ENCODE measurements at regions not wholly inside any gene's neighbourhood (a gene's known extent, or its start where the extent isn't known, plus 50 kb on each side); places are given as distances from the start of the nearest gene placed in this dataset.

GRCh38 chr14:26339381-26339780, 258.5 kb downstream of the NOVA1 start:
- no peak overlapping the region for H3K4me3 ChIP-seq (ENCODE audit: low read depth, low read length)
- no peaks in the 10 kb centered on the region for H3K79me1 ChIP-seq (ENCODE audit: low read length)
- no peaks in the 10 kb centered on the region for H3K27me3 ChIP-seq (ENCODE audit: insufficient read depth, low read length)

GRCh38 chr14:26338231-26338630, 259.6 kb downstream of the NOVA1 start:
- H2BK5ac ChIP-seq (ENCODE audit: low read depth, low read length, poor library complexity), result no peak overlapping the region
- no peaks in the 10 kb centered on the region for H3K79me1 ChIP-seq (ENCODE audit: low read length)
- H4K91ac ChIP-seq (ENCODE audit: low read depth, low read length), result no peak overlapping the region
- no peaks in the 10 kb centered on the region for H3K4me1 ChIP-seq (ENCODE audit: control insufficient read depth in 1 of 2, insufficient read depth in 2 of 2, low read length in 2 of 2)
- no peak overlapping the region for H3K27ac ChIP-seq (ENCODE audit: low read depth, low read length)
- H3K9ac ChIP-seq (ENCODE audit: low read length), result no peak overlapping the region
- no peak overlapping the region for H3K4me2 ChIP-seq (ENCODE audit: low read length)
- no peak overlapping the region for H3K23ac ChIP-seq (ENCODE audit: low read length)
- WGBS (ENCODE audit: extremely low coverage, insufficient coverage, insufficient read length), result no CpG with 5 or more reads among the region's 2 CpGs
- H4K12ac ChIP-seq (ENCODE audit: low read depth, low read length), result no peak overlapping the region
- no peaks in the 10 kb centered on the region for H3K27me3 ChIP-seq (ENCODE audit: insufficient read depth, low read length)
- no peak overlapping the region for H2AK5ac ChIP-seq (ENCODE audit: low read length)
- no peak overlapping the region for H2BK120ac ChIP-seq (ENCODE audit: insufficient read depth, low read length, poor library complexity)
- no peaks in the 10 kb centered on the region for H3K9me3 ChIP-seq (ENCODE audit: insufficient read depth, low read depth, low read length)
- no peak for DNase-seq
- no peak overlapping the region for H3K4ac ChIP-seq (ENCODE audit: low read depth, low read length)
- no peak overlapping the region for H3K18ac ChIP-seq (ENCODE audit: low read length)
- no peak overlapping the region for H2AFZ ChIP-seq (ENCODE audit: insufficient read depth, low read length, poor library complexity)
- H2BK12ac ChIP-seq (ENCODE audit: low read length), result no peak overlapping the region
- no peaks in the 10 kb centered on the region for H3K79me2 ChIP-seq (ENCODE audit: control insufficient read depth, insufficient read depth, low read length, poor library complexity)
- no peaks in the 10 kb centered on the region for H3K36me3 ChIP-seq (ENCODE audit: control insufficient read depth in 1 of 2, insufficient read depth in 2 of 2, low read length in 2 of 2)
- no peak overlapping the region for H4K8ac ChIP-seq (ENCODE audit: low read depth, low read length)
- H3K4me3 ChIP-seq (ENCODE audit: low read depth, low read length), result no peak overlapping the region
- no peak overlapping the region for H3K14ac ChIP-seq (ENCODE audit: low read length)

More at GRCh38 chr14:26339381-26339780, 258.5 kb downstream of the NOVA1 start:
- Histone ChIP-seq H3K9ac (ENCODE audit: low read length) (no peak overlapping the region), H2BK12ac (ENCODE audit: low read length) (no peak overlapping the region), H3K36me3 (ENCODE audit: control insufficient read depth in 1 of 2, insufficient read depth in 2 of 2, low read length in 2 of 2) (no peaks in the 10 kb centered on the region), H2BK120ac (ENCODE audit: insufficient read depth, low read length, poor library complexity) (no peak overlapping the region), H2BK5ac (ENCODE audit: low read depth, low read length, poor library complexity) (no peak overlapping the region), H3K4ac (ENCODE audit: low read depth, low read length) (no peak overlapping the region), H3K18ac (ENCODE audit: low read length) (no peak overlapping the region), H2AK5ac (ENCODE audit: low read length) (no peak overlapping the region), H4K12ac (ENCODE audit: low read depth, low read length) (no peak overlapping the region), H3K79me2 (ENCODE audit: control insufficient read depth, insufficient read depth, low read length, poor library complexity) (no peaks in the 10 kb centered on the region), H3K14ac (ENCODE audit: low read length) (no peak overlapping the region), H3K27ac (ENCODE audit: low read depth, low read length) (no peak overlapping the region), H3K4me2 (ENCODE audit: low read length) (no peak overlapping the region), H4K8ac (ENCODE audit: low read depth, low read length) (no peak overlapping the region), H3K23ac (ENCODE audit: low read length) (no peak overlapping the region), H3K4me1 (ENCODE audit: control insufficient read depth in 1 of 2, insufficient read depth in 2 of 2, low read length in 2 of 2) (no peaks in the 10 kb centered on the region), H3K9me3 (ENCODE audit: insufficient read depth, low read depth, low read length) (no peaks in the 10 kb centered on the region), H2AFZ (ENCODE audit: insufficient read depth, low read length, poor library complexity) (no peak overlapping the region), H4K91ac (ENCODE audit: low read depth, low read length) (no peak overlapping the region)
- no CpG with 5 or more reads among the region's 2 CpGs for WGBS (ENCODE audit: extremely low coverage, insufficient coverage, insufficient read length)
- DNase-seq, result no peak

- H2AK5ac ChIP-seq (ENCODE audit: low read length), result no peak overlapping the region
- H3K27me3 ChIP-seq (ENCODE audit: insufficient read depth, low read length), result no peaks in the 10 kb centered on the region
- WGBS (ENCODE audit: extremely low coverage, insufficient coverage, insufficient read length), result no CpG with 5 or more reads among the region's 3 CpGs
- no peak for DNase-seq
- no peaks in the 10 kb centered on the region for H3K9me3 ChIP-seq (ENCODE audit: insufficient read depth, low read depth, low read length)
- H2BK5ac ChIP-seq (ENCODE audit: low read depth, low read length, poor library complexity), result no peak overlapping the region
- no peak overlapping the region for H3K18ac ChIP-seq (ENCODE audit: low read length)
- H3K4ac ChIP-seq (ENCODE audit: low read depth, low read length), result no peak overlapping the region
- no peak overlapping the region for H2AFZ ChIP-seq (ENCODE audit: insufficient read depth, low read length, poor library complexity)
- H2BK12ac ChIP-seq (ENCODE audit: low read length), result no peak overlapping the region
- H4K91ac ChIP-seq (ENCODE audit: low read depth, low read length), result no peak overlapping the region
- no peak overlapping the region for H3K4me2 ChIP-seq (ENCODE audit: low read length)
- H3K36me3 ChIP-seq (ENCODE audit: control insufficient read depth in 1 of 2, insufficient read depth in 2 of 2, low read length in 2 of 2), result no peaks in the 10 kb centered on the region
- H4K12ac ChIP-seq (ENCODE audit: low read depth, low read length), result no peak overlapping the region
- H3K27ac ChIP-seq (ENCODE audit: low read depth, low read length), result no peak overlapping the region
- H3K79me1 ChIP-seq (ENCODE audit: low read length), result no peaks in the 10 kb centered on the region
- no peak overlapping the region for H3K14ac ChIP-seq (ENCODE audit: low read length)
- no peak overlapping the region for H2BK120ac ChIP-seq (ENCODE audit: insufficient read depth, low read length, poor library complexity)
- H3K79me2 ChIP-seq (ENCODE audit: control insufficient read depth, insufficient read depth, low read length, poor library complexity), result no peaks in the 10 kb centered on the region
- no peaks in the 10 kb centered on the region for H3K4me1 ChIP-seq (ENCODE audit: control insufficient read depth in 1 of 2, insufficient read depth in 2 of 2, low read length in 2 of 2)
- H4K8ac ChIP-seq (ENCODE audit: low read depth, low read length), result no peak overlapping the region
- no peak overlapping the region for H3K23ac ChIP-seq (ENCODE audit: low read length)
- H3K4me3 ChIP-seq (ENCODE audit: low read depth, low read length), result no peak overlapping the region
- no peak overlapping the region for H3K9ac ChIP-seq (ENCODE audit: low read length)
Measured at GRCh38 chr14:26334288-26334687, 263.5 kb downstream of the NOVA1 start.

- H3K14ac ChIP-seq (ENCODE audit: low read length), result no peak overlapping the region
- no peaks in the 10 kb centered on the region for H3K79me2 ChIP-seq (ENCODE audit: control insufficient read depth, insufficient read depth, low read length, poor library complexity)
- no peak overlapping the region for H3K9ac ChIP-seq (ENCODE audit: low read length)
- no peaks in the 10 kb centered on the region for H3K4me1 ChIP-seq (ENCODE audit: control insufficient read depth in 1 of 2, insufficient read depth in 2 of 2, low read length in 2 of 2)
- DNase-seq, result no peak
- no peak overlapping the region for H3K4ac ChIP-seq (ENCODE audit: low read depth, low read length)
- no peak overlapping the region for H2BK120ac ChIP-seq (ENCODE audit: insufficient read depth, low read length, poor library complexity)
- H3K36me3 ChIP-seq (ENCODE audit: control insufficient read depth in 1 of 2, insufficient read depth in 2 of 2, low read length in 2 of 2), result no peaks in the 10 kb centered on the region
- H2BK5ac ChIP-seq (ENCODE audit: low read depth, low read length, poor library complexity), result no peak overlapping the region
- H3K27ac ChIP-seq (ENCODE audit: low read depth, low read length), result no peak overlapping the region
- no peak overlapping the region for H3K4me3 ChIP-seq (ENCODE audit: low read depth, low read length)
- H3K79me1 ChIP-seq (ENCODE audit: low read length), result no peaks in the 10 kb centered on the region
- no peak overlapping the region for H2AFZ ChIP-seq (ENCODE audit: insufficient read depth, low read length, poor library complexity)
- H4K91ac ChIP-seq (ENCODE audit: low read depth, low read length), result no peak overlapping the region
- H3K23ac ChIP-seq (ENCODE audit: low read length), result no peak overlapping the region
- H3K27me3 ChIP-seq (ENCODE audit: insufficient read depth, low read length), result no peaks in the 10 kb centered on the region
- no peaks in the 10 kb centered on the region for H3K9me3 ChIP-seq (ENCODE audit: insufficient read depth, low read depth, low read length)
- no CpG with 5 or more reads among the region's 11 CpGs for WGBS (ENCODE audit: extremely low coverage, insufficient coverage, insufficient read length)
- no peak overlapping the region for H2BK12ac ChIP-seq (ENCODE audit: low read length)
- no peak overlapping the region for H3K4me2 ChIP-seq (ENCODE audit: low read length)
- no peak overlapping the region for H2AK5ac ChIP-seq (ENCODE audit: low read length)
- no peak overlapping the region for H4K8ac ChIP-seq (ENCODE audit: low read depth, low read length)
- no peak overlapping the region for H4K12ac ChIP-seq (ENCODE audit: low read depth, low read length)
- H3K18ac ChIP-seq (ENCODE audit: low read length), result no peak overlapping the region
Measured at GRCh38 chr14:26332966-26333365, 264.9 kb downstream of the NOVA1 start.
